ENCODE measurements at regions not wholly inside any gene's neighbourhood (a gene's known extent, or its start where the extent isn't known, plus 50 kb on each side); places are given as distances from the start of the nearest gene placed in this dataset.
"Not testable (repeated sequence)": the region's sequence is repeated elsewhere in the genome, so short reads cannot be mapped to it uniquely, and the experiment has no call there.

GRCh38 chr14:25316007-25316406 is 266.1 kb upstream of the STXBP6 start:
- not testable (repeated sequence) for ATAC-seq

GRCh38 chr14:25308244-25308643 is 258.3 kb upstream of the STXBP6 start:
- ATAC-seq: no peak

- no peak for ATAC-seq
These were observed 254.0 kb upstream of the STXBP6 start for GRCh38 chr14:25303934-25304333.

- no peak for ATAC-seq
These were observed 248.3 kb upstream of the STXBP6 start for GRCh38 chr14:25298238-25298637.

- ATAC-seq: not testable (repeated sequence)
These were observed 240.2 kb upstream of the STXBP6 start for GRCh38 chr14:25290154-25290553.

GRCh38 chr14:25274529-25274928 is 224.6 kb upstream of the STXBP6 start:
- ATAC-seq: no peak

GRCh38 chr14:25267186-25267585 is 217.2 kb upstream of the STXBP6 start:
- no peak for ATAC-seq

- no peak for ATAC-seq
These were observed 209.5 kb upstream of the STXBP6 start for GRCh38 chr14:25259470-25259869.

- ATAC-seq: no peak
These were observed 202.8 kb upstream of the STXBP6 start for GRCh38 chr14:25252793-25253192.

GRCh38 chr14:25250516-25250915 is 200.6 kb upstream of the STXBP6 start:
- no peak for ATAC-seq

- no peak for ATAC-seq
These were observed 197.7 kb upstream of the STXBP6 start for GRCh38 chr14:25247609-25248008.

GRCh38 chr14:25246751-25247150 is 196.8 kb upstream of the STXBP6 start:
- ATAC-seq: no peak

GRCh38 chr14:25239170-25239569 is 189.2 kb upstream of the STXBP6 start:
- ATAC-seq: no peak

GRCh38 chr14:25237845-25238244 is 187.9 kb upstream of the STXBP6 start:
- no peak for ATAC-seq

- no peak for ATAC-seq
These were observed 183.7 kb upstream of the STXBP6 start for GRCh38 chr14:25233613-25234012.

- no peak for ATAC-seq
These were observed 181.1 kb upstream of the STXBP6 start for GRCh38 chr14:25231004-25231403.

- ATAC-seq: no peak
These were observed 176.3 kb upstream of the STXBP6 start for GRCh38 chr14:25226214-25226613.

GRCh38 chr14:25222256-25222655 is 172.3 kb upstream of the STXBP6 start:
- no peak for ATAC-seq

GRCh38 chr14:25220514-25220913 is 170.6 kb upstream of the STXBP6 start:
- no peak for ATAC-seq

- no peak for ATAC-seq
These were observed 165.7 kb upstream of the STXBP6 start for GRCh38 chr14:25215607-25216006.

GRCh38 chr14:25197885-25198284 is 147.9 kb upstream of the STXBP6 start:
- no peak for ATAC-seq

- no peak for ATAC-seq
These were observed 130.3 kb upstream of the STXBP6 start for GRCh38 chr14:25180221-25180620.

GRCh38 chr14:25178255-25178654 is 128.3 kb upstream of the STXBP6 start:
- peak; percentile 31 for ATAC-seq

- ATAC-seq: no peak
These were observed 101.2 kb upstream of the STXBP6 start for GRCh38 chr14:25150934-25151790.

GRCh38 chr14:25150401-25150800 is 100.5 kb upstream of the STXBP6 start:
- no peak for ATAC-seq

All from esophagus mucosa (tissue), 1 donor.